Stimulated activated CD4-positive, alpha-beta T cell treated with anti-CD3 and anti-CD28 coated beads, TNF-alpha, amount 100 ng/mL, for 48 hours (primary cell): ENCODE measurements at regions not wholly inside any gene's neighbourhood (a gene's known extent, or its start where the extent isn't known, plus 50 kb on each side); places are given as distances from the start of the nearest gene placed in this dataset.

ENCODE experiments used
- DNase-seq, 3 donors: peaks; one replicate each; pipeline ENCODE4 v3.0.0-alpha.2; 2020; ENCODE audit warnings: low read depth in 3 of 3

DNA sequence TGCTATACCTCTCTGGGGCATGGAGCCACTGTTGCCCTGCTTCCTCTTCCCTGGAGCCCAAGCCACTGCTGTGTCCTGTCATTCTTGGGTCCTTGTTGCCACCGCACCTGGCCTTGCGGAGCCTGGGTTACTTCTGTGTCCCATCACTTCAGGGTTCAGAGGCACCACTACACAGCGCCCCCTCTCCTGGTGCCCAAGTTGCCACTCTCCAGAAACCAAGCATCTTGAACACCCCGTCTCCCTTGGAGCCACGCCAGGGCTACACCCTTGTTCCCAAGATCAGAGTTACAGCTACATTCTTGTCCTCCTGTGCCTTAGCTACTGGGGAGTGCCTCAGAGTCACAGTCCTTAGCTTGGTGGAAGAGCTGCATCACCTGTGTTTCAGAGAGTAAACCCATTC lies 147.2 kb upstream of the CD180 start:
- no peak for DNase-seq

DNA sequence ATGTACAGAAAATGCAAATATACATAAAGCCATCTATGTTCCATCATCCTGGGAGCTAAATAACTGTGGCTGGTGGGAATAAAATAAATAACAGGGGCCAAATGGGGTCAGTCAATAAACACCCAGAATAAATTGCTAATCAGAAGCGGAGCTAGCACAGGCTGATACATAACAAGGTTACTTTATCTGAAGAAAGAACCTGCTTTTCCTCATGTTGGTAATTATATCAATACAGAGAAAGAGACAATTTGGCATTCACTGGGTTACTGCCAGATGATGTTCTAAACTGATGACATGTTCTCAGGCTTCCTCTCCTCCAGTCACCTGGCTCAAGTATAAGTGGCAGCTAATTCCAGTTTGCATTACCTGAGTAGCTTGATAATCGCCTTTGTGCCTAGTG lies 144.9 kb upstream of the CD180 start:
- DNase-seq: no peak

DNA sequence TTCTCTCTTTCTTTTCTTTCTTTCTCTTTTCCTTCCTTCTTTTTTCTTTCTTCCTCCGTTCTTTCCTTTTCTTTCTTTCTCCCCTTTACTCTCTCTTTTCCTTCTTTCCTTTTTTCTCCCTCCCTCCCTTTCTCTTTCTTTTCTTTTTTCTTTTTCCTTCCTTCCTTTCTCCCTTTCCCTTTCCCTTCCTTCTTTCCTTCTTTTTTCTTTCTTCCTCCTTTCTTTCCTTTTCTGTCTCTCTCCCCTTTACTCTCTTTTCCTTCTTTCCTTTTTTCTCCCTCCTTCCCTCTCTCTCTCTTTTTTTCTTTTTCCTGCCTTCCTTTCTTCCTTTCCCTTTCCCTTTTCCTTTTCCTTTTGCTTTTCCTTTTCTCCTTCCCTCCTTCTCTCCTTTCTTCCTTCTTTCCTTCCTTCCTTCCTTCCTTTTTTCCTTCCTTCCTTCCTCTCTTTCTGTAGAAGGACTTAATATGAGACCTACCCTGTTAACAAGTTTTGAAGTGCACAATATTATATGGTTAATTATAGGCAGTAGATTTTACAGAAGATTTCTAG lies 142.7 kb upstream of the CD180 start:
- DNase-seq: no peak

DNA sequence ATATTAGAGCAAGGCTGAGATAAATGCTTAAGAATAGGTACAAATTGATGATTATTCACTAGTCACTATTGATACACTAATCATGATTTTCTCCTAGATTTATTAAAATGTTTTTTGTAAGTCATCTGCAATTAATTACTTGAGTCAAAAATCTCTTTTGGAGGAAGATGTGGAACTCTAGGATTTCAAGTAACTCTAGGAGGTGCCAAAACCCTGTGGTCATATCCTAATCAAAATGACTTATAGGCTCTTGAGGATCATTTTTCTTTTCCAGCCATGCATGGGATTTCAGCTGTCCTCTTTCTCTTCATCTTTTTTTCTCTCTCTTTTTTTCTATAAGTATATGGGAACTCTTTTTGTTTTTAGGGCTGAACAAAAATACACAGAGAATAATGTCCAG lies 141.8 kb upstream of the CD180 start:
- no peak for DNase-seq

DNA sequence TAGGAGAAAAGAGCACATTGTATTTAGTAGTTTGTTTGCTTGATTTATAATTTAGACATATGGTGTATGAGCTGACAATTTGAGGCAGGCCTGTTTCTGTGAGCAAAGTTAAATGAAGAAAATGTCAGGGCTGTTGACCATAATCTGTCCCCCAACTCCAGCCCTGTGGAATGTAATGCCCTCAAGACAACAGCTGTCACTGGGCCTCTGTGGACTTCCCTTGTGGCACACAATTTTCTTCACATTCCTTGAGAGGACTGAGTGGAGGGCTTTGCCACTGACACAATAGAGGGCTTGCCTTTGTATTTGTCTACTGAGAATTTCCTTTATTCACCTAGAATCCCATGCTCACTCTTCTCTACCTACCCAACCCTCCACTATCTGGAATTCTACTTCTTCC lies 141.2 kb upstream of the CD180 start:
- DNase-seq: no peak

DNA sequence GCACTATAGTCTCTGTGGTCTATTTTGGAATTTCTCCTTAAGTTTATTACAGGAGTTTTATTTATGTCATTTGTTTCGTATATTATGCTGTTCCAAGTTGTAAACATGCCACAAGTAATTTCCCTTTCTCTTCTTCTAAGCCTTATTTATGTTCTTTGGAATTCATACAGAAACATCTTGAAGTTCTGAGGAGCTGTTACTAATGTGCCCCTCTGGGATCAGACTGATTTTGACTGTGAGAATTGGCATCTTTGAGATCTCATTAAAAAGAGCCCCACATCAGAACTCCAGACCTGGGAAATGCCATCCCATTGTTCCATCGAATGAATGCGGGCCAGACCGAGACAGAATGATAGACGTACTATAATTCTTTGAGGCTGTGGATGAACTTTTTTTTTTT lies 138.8 kb upstream of the CD180 start:
- no peak for DNase-seq

DNA sequence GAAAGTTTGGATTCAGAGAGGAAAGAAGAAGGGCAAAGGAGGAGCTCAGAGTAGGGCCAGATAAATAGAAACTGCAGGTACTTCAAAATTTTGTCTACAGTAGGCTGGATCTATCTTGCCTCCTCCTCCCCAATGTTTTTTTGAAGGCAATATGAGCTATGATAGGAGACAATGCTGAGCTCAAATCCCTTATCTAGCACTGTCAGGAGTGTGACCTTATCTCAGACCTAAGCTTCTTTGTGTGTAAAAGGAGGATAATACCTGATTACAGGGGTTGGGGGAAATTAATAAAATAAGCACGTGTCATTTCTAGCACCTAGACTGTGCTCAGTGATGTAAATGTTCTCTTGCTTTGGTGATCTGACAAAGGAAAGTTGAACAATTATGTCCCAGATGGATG lies 137.8 kb upstream of the CD180 start:
- no peak for DNase-seq

DNA sequence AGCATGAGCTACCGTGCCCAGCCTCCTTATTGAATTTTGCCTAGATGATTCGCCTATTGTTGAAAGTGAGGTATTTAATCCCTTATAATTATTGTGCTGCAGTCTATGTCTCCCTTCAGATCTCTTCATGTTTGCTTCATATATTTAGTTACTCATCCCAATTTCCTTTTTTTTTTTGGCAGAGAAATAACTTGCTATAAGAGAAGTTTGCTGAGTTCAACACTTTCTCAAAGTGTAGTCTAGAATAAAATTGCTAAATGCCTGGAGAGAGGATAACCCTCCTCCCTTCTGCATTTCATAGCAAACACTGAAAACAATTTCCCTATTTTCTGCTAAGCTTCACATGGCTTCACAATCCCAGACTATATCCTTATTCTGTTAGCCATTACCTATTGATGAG lies 136.6 kb upstream of the CD180 start:
- DNase-seq: no peak

DNA sequence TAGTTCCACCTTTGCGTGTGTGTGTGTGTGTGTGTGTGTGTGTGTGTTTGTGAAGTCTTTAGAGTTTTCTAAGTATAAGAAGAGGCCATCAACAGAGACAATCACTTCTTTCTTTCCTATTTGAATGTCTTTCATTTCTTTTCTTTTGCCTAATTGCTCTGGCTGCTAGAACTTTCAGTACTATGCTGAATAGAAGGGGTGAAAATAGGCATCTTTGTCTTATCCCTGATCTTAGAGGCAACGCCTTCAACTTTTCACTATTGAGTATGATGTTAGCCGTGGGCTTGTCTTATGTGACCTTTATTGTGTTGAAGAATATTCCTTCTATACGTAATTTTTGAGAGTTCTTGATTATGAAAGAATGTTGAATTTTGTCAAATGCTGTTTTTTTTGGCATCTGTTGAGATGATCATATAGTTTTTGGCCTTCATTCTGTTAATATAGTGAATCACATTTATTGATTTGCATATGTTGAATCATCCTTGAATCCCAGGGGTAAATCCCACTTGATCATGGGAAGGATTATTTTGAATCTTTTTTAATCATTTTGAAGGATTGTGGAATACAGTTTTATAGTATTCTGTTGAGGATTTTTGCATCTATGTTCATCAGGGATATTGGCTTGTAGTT lies 134.8 kb upstream of the CD180 start:
- DNase-seq: no peak

DNA sequence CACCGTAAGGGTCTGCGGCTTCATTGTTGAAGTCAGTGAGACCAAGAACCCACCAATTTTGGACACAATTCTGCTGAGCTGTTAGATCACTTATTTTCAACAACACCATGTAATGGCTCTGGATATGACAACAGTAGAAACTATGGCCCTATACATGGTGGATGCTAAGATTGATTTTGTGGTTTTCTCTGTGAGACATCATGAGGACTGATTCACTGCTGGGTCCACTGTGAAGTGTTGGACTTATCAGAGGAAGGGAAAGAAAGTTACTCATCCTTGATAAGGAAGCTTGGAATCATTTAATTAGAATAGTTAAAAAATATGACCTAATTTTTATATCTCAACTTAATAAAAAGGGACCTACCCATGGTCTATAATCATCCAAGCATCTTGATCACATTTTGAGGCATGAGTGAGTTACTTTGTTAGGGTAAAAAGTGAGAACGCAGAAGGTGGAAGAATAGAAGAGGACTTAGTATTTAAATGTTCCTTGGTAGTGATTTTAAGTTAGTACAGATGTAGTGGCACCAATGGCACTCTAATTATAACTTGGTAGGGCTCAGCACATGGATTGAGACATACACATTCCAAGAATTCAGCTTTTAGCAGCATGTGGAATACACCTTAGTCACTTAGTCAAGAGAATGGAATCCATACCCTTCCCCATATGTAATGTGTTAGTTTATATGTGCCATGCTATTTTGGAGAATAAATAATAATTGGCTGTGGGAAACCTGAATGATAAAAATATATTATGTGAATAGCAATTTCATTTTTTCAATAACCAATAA lies 123.5 kb upstream of the CD180 start:
- no peak for DNase-seq

DNA sequence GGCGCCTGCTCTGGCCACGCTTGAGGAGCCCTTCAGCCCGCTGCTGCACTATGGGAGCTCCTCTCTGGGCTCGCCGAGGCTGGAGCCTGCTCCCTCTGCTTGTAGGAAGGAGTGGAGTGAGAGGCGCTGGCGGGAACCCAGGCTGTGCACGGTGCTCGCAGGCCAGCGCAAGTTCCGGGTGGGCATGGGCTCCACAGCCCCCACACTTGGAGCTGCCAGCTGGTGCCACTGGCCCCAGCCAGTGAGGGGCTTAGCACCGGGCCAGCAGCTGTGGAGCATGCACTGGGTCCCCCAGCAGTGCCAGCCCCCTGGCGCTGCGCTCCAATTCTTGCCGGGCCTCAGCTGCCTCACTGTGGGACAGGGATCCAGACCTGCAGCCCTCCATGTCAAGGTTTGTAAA lies 122.1 kb upstream of the CD180 start:
- DNase-seq: no peak

DNA sequence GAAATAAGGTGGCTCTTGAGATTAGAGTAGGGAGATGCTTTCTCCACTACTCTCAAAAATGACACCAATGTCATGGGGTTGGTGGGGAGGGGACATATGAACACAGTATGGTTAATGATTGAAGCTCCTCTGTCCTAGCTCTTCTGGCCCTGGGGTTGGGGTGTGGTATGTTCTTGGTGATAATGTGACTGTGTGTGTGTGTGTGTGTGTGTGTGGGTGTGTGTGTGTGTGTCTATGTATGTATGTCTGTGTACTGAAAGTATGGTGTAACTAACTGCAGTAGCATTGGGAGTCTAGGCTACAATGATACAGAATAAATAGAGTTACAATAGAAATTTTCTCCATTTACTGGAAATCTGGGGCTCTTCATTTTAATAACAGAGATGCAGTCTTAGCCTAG lies 121.0 kb upstream of the CD180 start:
- DNase-seq: no peak

DNA sequence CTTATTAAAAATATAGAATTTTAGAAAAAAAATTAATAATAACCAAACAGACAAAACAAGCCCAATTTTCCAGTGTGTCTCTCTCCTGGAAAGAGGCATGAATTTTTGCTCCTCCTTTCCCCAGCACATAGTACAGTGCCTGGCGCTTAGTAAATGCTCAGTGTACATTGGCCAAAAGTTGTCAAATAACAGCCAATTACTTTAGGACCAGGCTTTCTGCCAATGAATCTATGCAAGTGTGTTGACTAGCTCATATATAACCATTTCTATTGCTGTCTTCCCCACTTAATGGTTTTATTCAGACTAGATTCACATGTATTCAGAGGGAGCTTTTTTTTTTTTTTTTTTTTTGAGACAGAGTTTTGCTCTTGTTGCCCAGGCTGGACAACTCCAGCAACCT lies 120.1 kb upstream of the CD180 start:
- DNase-seq: no peak

DNA sequence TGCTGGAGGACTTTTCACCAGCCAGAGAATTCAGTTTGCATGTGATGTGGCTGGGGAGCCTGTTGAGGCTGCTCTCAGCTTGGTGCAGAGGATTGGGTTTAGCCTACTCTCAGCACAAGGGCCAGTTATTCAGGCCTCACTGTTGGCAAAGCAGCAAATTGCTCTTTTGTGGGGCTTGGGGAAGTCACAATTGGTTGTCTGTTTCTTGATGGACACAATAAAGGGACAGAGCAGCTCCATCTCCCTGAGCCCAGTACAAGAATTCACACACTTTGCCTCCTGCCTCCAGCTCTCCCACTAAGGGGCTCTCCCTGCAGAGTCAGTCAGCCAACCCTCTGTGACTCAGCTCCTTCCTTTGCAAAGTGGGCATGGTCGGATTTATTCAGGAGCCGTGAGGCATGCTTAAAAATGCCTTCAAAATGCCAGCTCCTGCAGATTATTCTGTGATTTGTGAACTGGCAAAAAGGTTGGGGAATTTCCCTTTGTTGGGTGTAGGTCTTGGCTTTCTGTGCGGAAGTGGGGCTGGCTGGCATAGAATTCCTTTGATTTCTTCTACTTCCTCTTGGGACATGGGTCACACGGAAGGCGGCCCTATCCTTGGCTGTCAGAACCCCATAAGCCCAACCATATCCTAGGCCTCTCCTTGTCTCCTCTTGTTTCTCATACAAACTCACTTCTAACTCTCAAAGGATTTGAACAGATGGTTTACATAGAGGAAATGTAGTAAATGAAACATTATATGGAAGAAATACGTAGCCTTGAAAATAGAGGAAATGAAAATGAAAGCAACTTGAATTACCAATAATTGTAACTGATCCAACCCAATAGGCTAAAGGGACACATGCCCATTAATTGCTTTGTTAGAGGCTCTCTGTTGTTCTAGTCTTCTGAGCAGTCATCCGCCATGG lies 118.7 kb upstream of the CD180 start:
- DNase-seq: no peak

DNA sequence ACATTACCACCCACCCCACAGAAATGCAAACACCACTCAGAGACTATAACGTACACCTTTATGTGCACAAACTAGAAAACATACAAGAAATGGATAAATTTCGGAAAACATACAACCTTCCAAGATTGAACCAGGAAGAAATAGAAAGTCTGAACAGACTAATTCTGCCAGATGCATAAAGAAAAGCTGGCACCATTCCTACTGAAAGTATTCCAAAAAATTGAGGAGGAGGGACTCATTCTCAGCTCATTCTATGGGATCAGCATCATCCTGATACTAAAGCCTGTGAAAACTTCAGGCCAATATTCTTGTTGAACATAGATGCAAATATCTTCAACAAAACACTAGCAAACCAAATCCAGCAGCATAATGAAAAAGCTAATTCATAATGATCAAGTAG lies 115.1 kb upstream of the CD180 start:
- DNase-seq: no peak

DNA sequence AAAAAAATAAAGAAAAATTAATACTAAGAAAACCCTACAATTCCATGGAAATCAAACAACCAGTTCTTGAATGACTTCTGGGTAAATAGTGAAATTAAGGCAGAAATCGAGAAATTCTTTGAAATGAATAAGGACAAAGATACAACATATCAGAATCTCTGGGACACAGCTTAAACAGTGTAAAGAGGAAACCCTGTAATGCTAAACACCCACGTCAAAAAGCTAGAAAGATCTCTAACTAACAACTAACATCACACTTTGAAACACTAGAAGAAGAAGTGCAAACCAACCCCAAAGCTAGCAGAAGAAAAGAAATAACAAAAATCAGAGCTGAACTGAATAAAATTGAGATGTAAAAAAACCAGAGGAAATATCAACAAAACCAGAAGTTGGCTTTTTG lies 114.6 kb upstream of the CD180 start:
- no peak for DNase-seq

DNA sequence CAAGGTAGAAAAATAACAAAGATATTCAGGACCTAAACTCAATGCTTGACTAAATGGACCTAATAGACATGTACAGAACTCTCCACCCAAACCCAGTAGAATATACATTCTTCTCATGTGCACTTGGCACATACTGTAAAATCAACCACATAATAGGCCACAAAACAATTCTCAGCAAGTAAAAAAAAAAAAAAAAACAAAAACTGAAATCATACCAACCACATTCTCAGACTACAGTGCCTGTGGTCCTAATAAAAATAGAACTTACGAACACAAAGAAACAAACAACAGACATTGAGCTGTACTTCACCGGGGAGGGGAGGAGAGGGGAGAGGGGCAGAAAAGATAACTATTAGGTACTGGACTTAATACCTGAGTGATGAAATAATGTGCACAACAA lies 114.1 kb upstream of the CD180 start:
- no peak for DNase-seq

DNA sequence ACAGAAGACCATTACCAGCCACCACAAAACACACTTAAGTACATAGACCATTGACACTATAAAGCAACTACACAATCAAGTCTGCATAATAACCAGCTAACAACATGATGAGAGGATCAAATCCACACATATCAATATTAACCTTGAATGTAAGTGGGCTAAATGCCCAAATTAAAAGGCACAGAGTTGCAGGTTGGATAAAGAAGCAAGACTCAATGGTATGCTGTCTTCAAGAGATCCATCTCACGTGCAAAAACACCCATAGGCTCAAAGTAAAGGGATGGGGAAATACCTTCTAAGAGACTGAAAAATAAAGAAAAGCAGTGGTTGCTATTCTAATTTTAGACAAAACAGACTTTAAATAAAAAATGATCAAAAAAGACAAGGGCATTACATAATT lies 113.6 kb upstream of the CD180 start:
- no peak for DNase-seq

DNA sequence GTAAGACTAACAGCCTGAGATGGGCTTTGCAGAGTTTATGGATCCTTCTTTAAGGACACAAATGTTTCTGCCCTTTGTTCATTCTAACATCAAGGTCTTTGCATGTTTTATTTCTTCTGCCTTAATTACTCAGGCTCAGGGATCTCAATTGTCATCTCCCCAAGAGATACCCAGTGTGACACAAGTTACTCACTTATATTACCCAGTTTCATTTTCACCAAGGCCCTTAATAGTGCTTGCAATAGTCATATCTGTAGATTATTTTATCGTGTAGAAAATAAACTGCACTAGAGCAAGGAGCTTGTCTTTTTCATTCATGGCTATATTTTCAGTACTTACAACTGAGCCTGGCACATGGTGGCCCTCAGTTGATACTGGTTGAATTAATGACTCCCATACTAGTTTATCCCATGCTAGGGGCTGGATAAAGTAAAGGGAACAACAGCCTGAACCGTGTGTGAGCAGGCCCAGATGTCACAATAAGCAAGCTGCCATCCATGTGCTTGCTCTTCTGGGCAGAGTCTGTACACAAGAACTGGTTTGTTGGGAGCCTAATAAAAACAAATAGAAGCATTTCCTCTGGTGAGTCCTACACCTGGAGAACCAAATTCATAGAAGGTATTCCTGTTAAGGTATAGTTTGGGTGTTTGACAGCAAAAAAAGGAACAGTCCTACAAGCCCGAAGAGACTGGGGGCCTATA lies 112.5 kb upstream of the CD180 start:
- no peak for DNase-seq

DNA sequence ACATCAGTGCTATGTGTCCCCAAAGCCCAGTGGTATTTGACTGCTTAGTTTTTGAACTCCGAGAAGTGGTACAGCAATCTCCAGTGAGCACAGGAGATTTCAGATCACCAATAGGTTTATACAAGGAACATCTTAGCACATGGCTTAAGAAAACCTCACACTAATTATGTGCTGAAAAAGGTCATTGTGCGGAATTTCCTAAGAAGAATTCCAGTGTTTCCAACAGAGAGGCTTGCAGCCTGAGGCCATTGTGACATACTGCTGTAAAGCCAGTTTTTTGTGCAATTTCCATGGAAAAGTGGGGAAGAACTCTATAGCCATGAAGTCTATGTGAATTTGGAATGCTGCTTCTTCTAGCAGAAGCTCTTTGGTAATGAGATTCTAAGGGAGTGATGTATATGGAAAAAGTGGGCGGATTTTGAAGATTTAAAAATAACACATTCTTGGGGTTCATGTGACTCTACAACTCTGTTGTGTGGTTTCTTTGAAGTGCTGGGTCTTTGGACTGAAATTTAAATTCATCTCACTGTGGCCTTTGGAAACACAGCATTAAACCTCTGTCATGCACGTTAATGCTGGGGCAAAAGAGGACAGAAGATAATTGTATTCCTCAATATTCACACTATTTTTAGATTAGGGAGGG lies 110.5 kb upstream of the CD180 start:
- no peak for DNase-seq
